ENCODE measurements at regions not wholly inside any gene's neighbourhood (a gene's known extent, or its start where the extent isn't known, plus 50 kb on each side); places are given as distances from the start of the nearest gene placed in this dataset.

- TF ChIP-seq L3MBTL2 (conservative IDR thresholded peaks at IDR 0.05) = no peak
- TF ChIP-seq HDGF (IDR thresholded peaks at IDR 0.05; ENCODE audit: borderline replicate concordance) = no peak
- TF ChIP-seq FOXM1 (IDR thresholded peaks at IDR 0.05; ENCODE audit: borderline replicate concordance) = no peak
- TF ChIP-seq SP1 (IDR thresholded peaks at IDR 0.05) = no peak
- TF ChIP-seq FOXK2 (IDR thresholded peaks at IDR 0.05) = no peak
- TF ChIP-seq CTBP1 (IDR thresholded peaks at IDR 0.05; ENCODE audit: borderline replicate concordance) = no peak
- TF ChIP-seq LEF1 (IDR thresholded peaks at IDR 0.05; ENCODE audit: borderline replicate concordance) = no peak
- TF ChIP-seq BHLHE40 (IDR thresholded peaks at IDR 0.05; ENCODE audit: borderline replicate concordance) = no peak
- no peak for TF ChIP-seq FOXA1 (IDR thresholded peaks at IDR 0.05)
- TF ChIP-seq ARNT (IDR thresholded peaks at IDR 0.05) = no peak
- no peak for TF ChIP-seq ZNF384 (IDR thresholded peaks at IDR 0.05)
- TF ChIP-seq TARDBP (IDR thresholded peaks at IDR 0.05) = no peak
- TF ChIP-seq, protein P1, sequence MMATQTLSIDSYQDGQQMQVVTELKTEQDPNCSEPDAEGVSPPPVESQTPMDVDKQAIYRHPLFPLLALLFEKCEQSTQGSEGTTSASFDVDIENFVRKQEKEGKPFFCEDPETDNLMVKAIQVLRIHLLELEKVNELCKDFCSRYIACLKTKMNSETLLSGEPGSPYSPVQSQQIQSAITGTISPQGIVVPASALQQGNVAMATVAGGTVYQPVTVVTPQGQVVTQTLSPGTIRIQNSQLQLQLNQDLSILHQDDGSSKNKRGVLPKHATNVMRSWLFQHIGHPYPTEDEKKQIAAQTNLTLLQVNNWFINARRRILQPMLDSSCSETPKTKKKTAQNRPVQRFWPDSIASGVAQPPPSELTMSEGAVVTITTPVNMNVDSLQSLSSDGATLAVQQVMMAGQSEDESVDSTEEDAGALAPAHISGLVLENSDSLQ (IDR thresholded peaks at IDR 0.05) = no peak
- no peak for TF ChIP-seq SUZ12 (IDR thresholded peaks at IDR 0.05)
These were observed 54.4 kb downstream of the MRPL36 start for GRCh38 chr5:1745123-1745795.
